ENCODE measurements at regions not wholly inside any gene's neighbourhood (a gene's known extent, or its start where the extent isn't known, plus 50 kb on each side); places are given as distances from the start of the nearest gene placed in this dataset.
"Not testable (repeated sequence)": the region's sequence is repeated elsewhere in the genome, so short reads cannot be mapped to it uniquely, and the experiment has no call there.

DNA sequence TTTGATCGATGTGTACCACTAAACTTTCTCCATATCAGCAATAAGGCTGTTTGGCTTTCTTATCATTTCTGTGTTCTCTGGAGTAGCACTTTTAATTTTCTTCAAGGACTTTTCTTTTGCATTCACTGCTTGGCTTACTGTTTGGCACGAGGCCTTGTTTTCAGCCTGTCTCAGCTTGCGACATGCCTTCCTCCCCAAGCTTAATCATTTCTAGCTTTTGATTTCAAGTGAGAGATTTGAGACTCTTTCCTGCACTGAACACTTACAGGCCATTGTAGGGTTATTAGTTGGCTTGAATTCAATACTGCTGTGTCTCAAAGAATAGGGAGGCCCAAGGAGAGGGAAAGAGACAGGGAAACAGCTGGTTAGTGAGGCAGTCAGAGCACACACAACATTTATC is 120.6 kb upstream of the KCND3 start:
- Histone ChIP-seq H4K20me1 (ENCODE audit: insufficient read depth, poor library complexity, severe bottlenecking) (no peaks in the 10 kb centered on the region), H3K4me2 (no peak overlapping the region), H3K4me3 (no peak overlapping the region), H3K4me1 (ENCODE audit: insufficient read depth) (no peaks in the 10 kb centered on the region), H3K27me3 (no peaks in the 10 kb centered on the region), H3K79me2 (no peaks in the 10 kb centered on the region), H3K36me3 (replicated peaks; ENCODE audit: insufficient read depth, low read depth) (no peaks in the 10 kb centered on the region), H3K27ac (no peak overlapping the region), H3K9me3 (ENCODE audit: low read depth) (no peaks in the 10 kb centered on the region), H3K9me2 (replicated peaks; ENCODE audit: insufficient read depth) (no peaks in the 10 kb centered on the region), H2AFZ (no peak overlapping the region)
- TF ChIP-seq EZH2 (IDR thresholded peaks at IDR 0.05; ENCODE audit: borderline replicate concordance) = no peak
- TF ChIP-seq, protein P1, sequence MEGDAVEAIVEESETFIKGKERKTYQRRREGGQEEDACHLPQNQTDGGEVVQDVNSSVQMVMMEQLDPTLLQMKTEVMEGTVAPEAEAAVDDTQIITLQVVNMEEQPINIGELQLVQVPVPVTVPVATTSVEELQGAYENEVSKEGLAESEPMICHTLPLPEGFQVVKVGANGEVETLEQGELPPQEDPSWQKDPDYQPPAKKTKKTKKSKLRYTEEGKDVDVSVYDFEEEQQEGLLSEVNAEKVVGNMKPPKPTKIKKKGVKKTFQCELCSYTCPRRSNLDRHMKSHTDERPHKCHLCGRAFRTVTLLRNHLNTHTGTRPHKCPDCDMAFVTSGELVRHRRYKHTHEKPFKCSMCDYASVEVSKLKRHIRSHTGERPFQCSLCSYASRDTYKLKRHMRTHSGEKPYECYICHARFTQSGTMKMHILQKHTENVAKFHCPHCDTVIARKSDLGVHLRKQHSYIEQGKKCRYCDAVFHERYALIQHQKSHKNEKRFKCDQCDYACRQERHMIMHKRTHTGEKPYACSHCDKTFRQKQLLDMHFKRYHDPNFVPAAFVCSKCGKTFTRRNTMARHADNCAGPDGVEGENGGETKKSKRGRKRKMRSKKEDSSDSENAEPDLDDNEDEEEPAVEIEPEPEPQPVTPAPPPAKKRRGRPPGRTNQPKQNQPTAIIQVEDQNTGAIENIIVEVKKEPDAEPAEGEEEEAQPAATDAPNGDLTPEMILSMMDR (IDR thresholded peaks at IDR 0.05; ENCODE audit: poor library complexity) = no peak
- 73% methylated on average over 3 of the region's 3 CpGs for WGBS (ENCODE audit: low lambda C conversion rate, missing lambda C conversion rate)
- no peak for DNase-seq (ENCODE audit: low spot score)

DNA sequence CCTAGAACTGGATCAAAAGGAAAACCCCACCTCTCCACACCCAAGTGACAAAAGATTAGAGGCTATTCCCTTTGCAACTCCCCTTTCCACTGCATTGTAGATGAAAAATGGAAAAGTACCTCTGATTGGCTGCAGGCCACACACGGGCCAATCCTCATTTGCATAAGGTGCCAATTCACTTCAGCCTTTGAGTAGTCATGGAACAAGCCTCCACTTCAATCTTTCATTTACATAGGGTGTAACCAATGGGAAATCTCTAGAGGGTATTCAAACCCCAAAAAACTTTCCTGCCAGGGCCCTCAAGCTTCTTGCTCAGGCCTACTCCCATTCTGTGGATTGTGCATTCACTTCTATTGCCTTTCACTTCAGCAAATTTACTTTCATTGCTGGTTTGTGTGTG is 122.3 kb upstream of the KCND3 start:
- Histone ChIP-seq H3K36me3 (replicated peaks; ENCODE audit: insufficient read depth, low read depth) (no peaks in the 10 kb centered on the region), H3K27ac (no peak overlapping the region), H3K27me3 (no peaks in the 10 kb centered on the region), H3K79me2 (no peaks in the 10 kb centered on the region), H3K9me3 (ENCODE audit: low read depth) (no peaks in the 10 kb centered on the region), H2AFZ (no peak overlapping the region), H4K20me1 (ENCODE audit: insufficient read depth, poor library complexity, severe bottlenecking) (no peaks in the 10 kb centered on the region), H3K4me3 (no peak overlapping the region), H3K4me2 (no peak overlapping the region), H3K9me2 (replicated peaks; ENCODE audit: insufficient read depth) (no peaks in the 10 kb centered on the region), H3K4me1 (ENCODE audit: insufficient read depth) (no peaks in the 10 kb centered on the region)
- WGBS (ENCODE audit: low lambda C conversion rate, missing lambda C conversion rate) = 88% methylated on average over 1 of the region's 1 CpG
- no peak for TF ChIP-seq EZH2 (IDR thresholded peaks at IDR 0.05; ENCODE audit: borderline replicate concordance)
- TF ChIP-seq EZH2phosphoT487 (IDR thresholded peaks at IDR 0.05; ENCODE audit: low read depth, severe bottlenecking, unreplicated experiment) = no peak
- TF ChIP-seq, protein P1 (IDR thresholded peaks at IDR 0.05; ENCODE audit: poor library complexity) = no peak
- no peak for DNase-seq (ENCODE audit: low spot score)

DNA sequence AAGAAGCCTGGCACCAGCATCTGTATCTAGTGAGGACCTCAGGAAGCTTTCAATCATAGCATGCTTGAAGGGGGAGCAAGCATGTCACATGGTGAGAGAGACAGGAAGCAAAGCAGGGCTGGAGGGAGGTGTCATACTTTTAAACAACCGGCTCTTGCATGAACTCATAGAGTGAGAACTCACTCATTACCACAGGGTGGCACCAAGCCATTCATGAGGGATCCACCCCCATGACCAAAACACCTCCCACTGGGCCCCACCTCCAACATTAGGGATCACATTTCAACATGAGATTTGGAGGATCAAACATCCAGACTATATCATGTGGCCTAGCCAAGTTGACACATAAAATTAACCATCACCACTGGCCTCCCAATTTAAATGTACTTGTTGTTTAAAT is 125.1 kb upstream of the KCND3 start:
- DNase-seq (ENCODE audit: low spot score) = no peak
- TF ChIP-seq EZH2 (IDR thresholded peaks at IDR 0.05; ENCODE audit: borderline replicate concordance) (no peak), EZH2phosphoT487 (IDR thresholded peaks at IDR 0.05; ENCODE audit: low read depth, severe bottlenecking, unreplicated experiment) (no peak)
- TF ChIP-seq, protein P1 (IDR thresholded peaks at IDR 0.05; ENCODE audit: poor library complexity) = no peak
- H3K27me3 ChIP-seq = no peaks in the 10 kb centered on the region
- H3K4me3 ChIP-seq = no peak overlapping the region
- H3K9me2 ChIP-seq (replicated peaks; ENCODE audit: insufficient read depth) = no peaks in the 10 kb centered on the region
- WGBS (ENCODE audit: low lambda C conversion rate, missing lambda C conversion rate) = 69% methylated on average over 1 of the region's 1 CpG
- no peak overlapping the region for H2AFZ ChIP-seq
- no peak overlapping the region for H3K27ac ChIP-seq
- no peaks in the 10 kb centered on the region for H3K9me3 ChIP-seq (ENCODE audit: low read depth)
- H3K79me2 ChIP-seq = no peaks in the 10 kb centered on the region
- no peaks in the 10 kb centered on the region for H3K36me3 ChIP-seq (replicated peaks; ENCODE audit: insufficient read depth, low read depth)
- H3K4me2 ChIP-seq = no peak overlapping the region
- H4K20me1 ChIP-seq (ENCODE audit: insufficient read depth, poor library complexity, severe bottlenecking) = no peaks in the 10 kb centered on the region
- no peaks in the 10 kb centered on the region for H3K4me1 ChIP-seq (ENCODE audit: insufficient read depth)

DNA sequence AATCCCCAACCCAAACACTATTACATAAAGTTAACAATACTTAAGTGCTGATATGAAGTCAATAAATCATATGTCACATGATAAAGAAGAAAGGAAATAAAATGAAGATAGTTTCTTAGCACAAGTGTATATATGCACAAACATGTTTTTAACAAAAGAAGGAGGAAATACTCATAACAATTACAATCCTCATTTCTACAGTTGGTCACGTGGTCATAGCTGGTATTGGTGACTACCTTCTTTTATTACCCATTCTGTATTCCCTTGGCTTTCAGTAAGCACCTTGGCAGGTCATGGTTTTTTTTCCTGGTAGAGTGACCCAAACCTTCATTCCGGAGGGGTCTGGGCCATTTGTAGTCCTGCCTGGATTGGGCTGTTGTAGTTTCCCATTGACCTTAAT is 137.1 kb upstream of the KCND3 start:
- WGBS (ENCODE audit: low lambda C conversion rate, missing lambda C conversion rate) = 87% methylated on average over 2 of the region's 2 CpGs
- no peaks in the 10 kb centered on the region for H4K20me1 ChIP-seq (ENCODE audit: insufficient read depth, poor library complexity, severe bottlenecking)
- H3K4me2 ChIP-seq = no peak overlapping the region
- no peak overlapping the region for H3K4me3 ChIP-seq
- no peaks in the 10 kb centered on the region for H3K9me3 ChIP-seq (ENCODE audit: low read depth)
- no peaks in the 10 kb centered on the region for H3K4me1 ChIP-seq (ENCODE audit: insufficient read depth)
- TF ChIP-seq, protein P1 (IDR thresholded peaks at IDR 0.05; ENCODE audit: poor library complexity) = no peak
- TF ChIP-seq EZH2phosphoT487 (IDR thresholded peaks at IDR 0.05; ENCODE audit: low read depth, severe bottlenecking, unreplicated experiment) (no peak), EZH2 (IDR thresholded peaks at IDR 0.05; ENCODE audit: borderline replicate concordance) (no peak)
- no peak overlapping the region for H3K27ac ChIP-seq
- no peaks in the 10 kb centered on the region for H3K27me3 ChIP-seq
- H3K79me2 ChIP-seq = no peaks in the 10 kb centered on the region
- H3K36me3 ChIP-seq (replicated peaks; ENCODE audit: insufficient read depth, low read depth) = no peaks in the 10 kb centered on the region
- DNase-seq (ENCODE audit: low spot score) = no peak
- no peaks in the 10 kb centered on the region for H3K9me2 ChIP-seq (replicated peaks; ENCODE audit: insufficient read depth)
- no peak overlapping the region for H2AFZ ChIP-seq

DNA sequence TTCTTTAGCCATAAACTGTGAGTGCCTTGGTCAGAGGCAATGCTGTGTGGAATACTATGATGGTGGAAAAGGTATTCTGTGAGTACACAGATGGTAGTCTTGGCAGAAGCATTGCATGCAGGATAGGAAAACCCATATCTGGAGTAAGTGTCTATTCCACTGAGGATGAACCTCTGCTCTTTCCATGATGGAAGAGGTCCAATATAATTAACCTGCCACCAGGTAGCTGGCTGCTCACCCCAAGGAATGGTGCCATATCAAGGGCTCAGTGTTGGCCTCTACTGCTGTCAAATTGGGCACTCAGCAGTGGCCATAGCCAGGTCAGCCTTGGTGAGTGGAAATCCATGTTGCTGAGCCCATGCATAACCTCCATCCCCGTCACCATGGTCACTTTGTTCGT is 138.1 kb upstream of the KCND3 start:
- not testable (repeated sequence) for H3K4me3 ChIP-seq; H3K27me3 ChIP-seq; H3K4me2 ChIP-seq; H3K4me1 ChIP-seq (ENCODE audit: insufficient read depth); H3K27ac ChIP-seq; H4K20me1 ChIP-seq (ENCODE audit: insufficient read depth, poor library complexity, severe bottlenecking); H3K9me3 ChIP-seq (ENCODE audit: low read depth); H3K36me3 ChIP-seq (replicated peaks; ENCODE audit: insufficient read depth, low read depth); H3K79me2 ChIP-seq; DNase-seq (ENCODE audit: low spot score); H3K9me2 ChIP-seq (replicated peaks; ENCODE audit: insufficient read depth); H2AFZ ChIP-seq
- 84% methylated on average over 2 of the region's 2 CpGs for WGBS (ENCODE audit: low lambda C conversion rate, missing lambda C conversion rate)

All from hepatocyte (in vitro differentiated cells).